H9 (cell line): ENCODE measurements at regions not wholly inside any gene's neighbourhood (a gene's known extent, or its start where the extent isn't known, plus 50 kb on each side); places are given as distances from the start of the nearest gene placed in this dataset.

Experiments
- DNase-seq: peaks from one replicate; pipeline ENCODE4 v3.0.0-alpha.2; 2017
- H2AFZ ChIP-seq: one replicate; pipeline ENCODE4 v1.6.1; 2013; ENCODE audit warnings: mild to moderate bottlenecking, low read length, control low read depth, moderate library complexity
- H2AK5ac ChIP-seq: 2 replicates; pipeline ENCODE4 v1.6.1; 2013; ENCODE audit warnings: low read length, control low read depth, mixed read lengths; ENCODE audit not compliant: insufficient read length
- H2BK120ac ChIP-seq: one replicate; pipeline ENCODE4 v1.6.1; 2013; ENCODE audit warnings: low read depth, mild to moderate bottlenecking, low read length, control low read depth, inconsistent platforms; ENCODE audit not compliant: poor library complexity, severe bottlenecking
- H2BK12ac ChIP-seq: 2 replicates; pipeline ENCODE4 v1.6.1; 2013; ENCODE audit warnings: low read length, control low read depth, mixed read lengths, low read depth; ENCODE audit not compliant: insufficient read length
- H2BK15ac ChIP-seq: 2 replicates; pipeline ENCODE4 v1.6.1; 2013; ENCODE audit warnings: low read depth, low read length, control low read depth
- H2BK20ac ChIP-seq: one replicate; pipeline ENCODE4 v1.6.1; 2013; ENCODE audit warnings: low read depth, mild to moderate bottlenecking, low read length, control low read depth, inconsistent platforms; ENCODE audit not compliant: poor library complexity, severe bottlenecking
- H2BK5ac ChIP-seq: 2 replicates; pipeline ENCODE4 v1.6.1; 2013; ENCODE audit warnings: low read length, control low read depth, mixed read lengths; ENCODE audit not compliant: insufficient read length
- H3K14ac ChIP-seq: 2 replicates; pipeline ENCODE4 v1.6.1; 2013; ENCODE audit warnings: low read length, control low read depth; ENCODE audit not compliant: insufficient read depth
- H3K18ac ChIP-seq: 2 replicates; pipeline ENCODE4 v1.6.1; 2013; ENCODE audit warnings: low read depth, mild to moderate bottlenecking, mixed read lengths, low read length, control low read depth; ENCODE audit not compliant: insufficient read length
- H3K23ac ChIP-seq: 2 replicates; pipeline ENCODE4 v1.6.1; 2013; ENCODE audit warnings: low read length, control low read depth, mixed read lengths, low read depth; ENCODE audit not compliant: insufficient read length
- H3K23me2 ChIP-seq: 2 replicates; pipeline ENCODE4 v1.6.1; 2013; ENCODE audit warnings: low read depth, mild to moderate bottlenecking, mixed read lengths, low read length, control low read depth; ENCODE audit not compliant: insufficient read length, poor library complexity, severe bottlenecking
- H3K27ac ChIP-seq: 2 replicates; pipeline ENCODE4 v1.5.1; 2013; ENCODE audit warnings: low read length, control low read depth, mixed read lengths, low read depth; ENCODE audit not compliant: insufficient read length
- H3K27me3 ChIP-seq: 2 replicates; pipeline ENCODE4 v1.6.1; 2013; ENCODE audit warnings: low read length, control low read depth, inconsistent platforms; ENCODE audit not compliant: insufficient read depth
- H3K4ac ChIP-seq: 2 replicates; pipeline ENCODE4 v1.6.1; 2013; ENCODE audit warnings: low read depth, mild to moderate bottlenecking, control low read depth, inconsistent platforms, low read length, moderate library complexity
- H3K4me1 ChIP-seq: 2 replicates; pipeline ENCODE4 v1.6.1; 2013; ENCODE audit warnings: low read length, control low read depth, inconsistent platforms; ENCODE audit not compliant: insufficient read depth
- H3K4me2 ChIP-seq: 2 replicates; pipeline ENCODE4 v1.6.1; 2013; ENCODE audit warnings: low read length, control low read depth, mixed read lengths; ENCODE audit not compliant: insufficient read length, insufficient read depth
- H3K56ac ChIP-seq: 2 replicates; pipeline ENCODE4 v1.6.1; 2013; ENCODE audit warnings: low read depth, mild to moderate bottlenecking, mixed read lengths, low read length, control low read depth; ENCODE audit not compliant: insufficient read length
- H3K79me1 ChIP-seq: 2 replicates; pipeline ENCODE4 v1.6.1; 2013; ENCODE audit warnings: low read depth, mild to moderate bottlenecking, moderate library complexity, low read length, control low read depth, inconsistent platforms; ENCODE audit not compliant: insufficient read depth, poor library complexity, severe bottlenecking
- H3K79me2 ChIP-seq: 2 replicates; pipeline ENCODE4 v1.6.1; 2013; ENCODE audit warnings: low read length, control low read depth, inconsistent platforms; ENCODE audit not compliant: insufficient read depth
- H3K9ac ChIP-seq: 2 replicates; pipeline ENCODE4 v1.6.1; 2013; ENCODE audit warnings: low read length, control low read depth, mixed read lengths; ENCODE audit not compliant: insufficient read length; ENCODE audit errors: extremely low read depth
- H3K9me3 ChIP-seq: one replicate; pipeline ENCODE4 v1.6.1; 2013; ENCODE audit warnings: low read depth, low read length, inconsistent platforms; ENCODE audit not compliant: control insufficient read depth
- H3T11ph ChIP-seq: one replicate; pipeline ENCODE4 v1.6.1; 2013; ENCODE audit warnings: mild to moderate bottlenecking, low read length, control low read depth, inconsistent platforms
- H4K20me1 ChIP-seq: one replicate; pipeline ENCODE4 v1.6.1; 2013; ENCODE audit not compliant: control insufficient read depth, insufficient read length, insufficient read depth
- H4K5ac ChIP-seq: 2 replicates; pipeline ENCODE4 v1.6.1; 2013; ENCODE audit warnings: low read depth, mild to moderate bottlenecking, mixed read lengths, low read length, control low read depth; ENCODE audit not compliant: insufficient read length
- H4K8ac ChIP-seq: replicated peaks from 2 replicates; pipeline ENCODE4 v1.6.1; 2013; ENCODE audit warnings: low read length, control low read depth, mixed read lengths, low read depth; ENCODE audit not compliant: insufficient read length
- H4K91ac ChIP-seq: 2 replicates; pipeline ENCODE4 v1.6.1; 2013; ENCODE audit warnings: low read depth, mild to moderate bottlenecking, moderate library complexity, mixed read lengths, low read length, control low read depth; ENCODE audit not compliant: insufficient read length
- H3K27ac Mint-ChIP-seq, 3 experiments: 2 replicates in 2 of 3; 3 replicates in 1 of 3; pipeline ENCODE4 v1.8.0; 2020 to 2021; ENCODE audit warnings: mixed read lengths in 3 of 3, mild to moderate bottlenecking in 1 of 3, moderate library complexity in 1 of 3
- H3K27me3 Mint-ChIP-seq: 2 replicates; pipeline ENCODE4 v1.8.0; 2021; ENCODE audit warnings: low read depth, mild to moderate bottlenecking, moderate library complexity, mixed read lengths
- H3K36me3 Mint-ChIP-seq, 3 experiments: 2 replicates in 2 of 3; 3 replicates in 1 of 3; pipeline ENCODE4 v1.8.0; 2020 to 2021; ENCODE audit warnings: low read depth in 3 of 3, mixed read lengths in 3 of 3; ENCODE audit not compliant: insufficient read depth in 1 of 3
- H3K4me1 Mint-ChIP-seq, 2 experiments: 2 replicates each; pipeline ENCODE4 v1.8.0; 2020; ENCODE audit warnings: mixed read lengths in 2 of 2
- H3K4me3 Mint-ChIP-seq, 2 experiments: 2 replicates in 1 of 2; 3 replicates in 1 of 2; pipeline ENCODE4 v1.8.0; 2020 to 2021; ENCODE audit warnings: mild to moderate bottlenecking in 2 of 2, mixed read lengths in 2 of 2, moderate library complexity in 1 of 2
- H3K9me3 Mint-ChIP-seq, 2 experiments: 2 replicates in 1 of 2; 3 replicates in 1 of 2; pipeline ENCODE4 v1.8.0; 2020; ENCODE audit warnings: mild to moderate bottlenecking in 2 of 2, mixed read lengths in 2 of 2, moderate library complexity in 1 of 2
- WGBS: extraction: QIAGEN DNeasy Blood & Tissue Kit; methylation state at CpG from one replicate; pipeline ENCODE4 v1.1.7; 2013; ENCODE audit warnings: missing lambda C conversion rate, low lambda C conversion rate, mixed read lengths; ENCODE audit not compliant: insufficient read length; ENCODE audit errors: extremely low coverage; 5-methylcytosine and 5-hydroxymethylcytosine counted together
- TF ChIP-seq, protein P1 (sequence below): fragments of 200-600 bp; sonication (generic); conservative IDR thresholded peaks from 3 replicates; pipeline ENCODE4 v1.8.0; 2021; ENCODE audit warnings: antibody characterized with exemption, mild to moderate bottlenecking

DNA sequence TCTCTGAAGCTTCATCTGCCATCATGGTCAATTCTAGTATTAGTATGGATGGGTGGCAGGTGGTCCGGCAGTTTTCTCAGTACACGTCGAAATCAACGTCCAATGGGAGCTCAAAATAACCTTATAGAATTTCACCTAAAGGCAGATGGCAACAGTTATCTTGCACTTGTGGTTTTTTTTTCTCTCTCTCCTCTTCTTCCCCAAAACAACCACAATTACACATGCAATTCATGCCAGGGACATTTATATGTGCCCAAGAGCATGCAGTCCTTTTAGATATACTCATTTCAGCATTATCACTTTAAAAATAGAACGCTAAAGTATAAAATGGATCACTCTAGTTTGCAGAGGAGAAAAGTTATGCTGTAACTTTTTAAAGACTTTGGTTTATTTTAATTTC lies 1428.9 kb upstream of the WWC1 start:
- no peak for DNase-seq
- Histone ChIP-seq H4K91ac (no peak overlapping the region), H3K14ac (no peak overlapping the region), H3T11ph (no peak overlapping the region), H2BK12ac (no peak overlapping the region), H3K23ac (no peak overlapping the region), H2BK15ac (no peak overlapping the region), H2AK5ac (no peak overlapping the region), H3K9me3 (no peaks in the 10 kb centered on the region), H3K79me2 (no peaks in the 10 kb centered on the region), H3K9ac (no peak overlapping the region), H3K27me3 (no peaks in the 10 kb centered on the region), H3K79me1 (no peaks in the 10 kb centered on the region), H3K23me2 (no peaks in the 10 kb centered on the region), H3K27ac (no peak overlapping the region), H3K56ac (no peak overlapping the region), H3K4me1 (no peaks in the 10 kb centered on the region), H2AFZ (no peak overlapping the region), H4K8ac (no peak overlapping the region), H2BK120ac (no peak overlapping the region), H4K5ac (no peak overlapping the region), H2BK5ac (no peak overlapping the region), H2BK20ac (no peak overlapping the region), H4K20me1 (no peaks in the 10 kb centered on the region), H3K4me2 (no peak overlapping the region), H3K18ac (no peak overlapping the region), H3K4ac (no peak overlapping the region)
- Mint-ChIP-seq H3K4me3 (no peak overlapping the region), H3K36me3 (no peaks in the 10 kb centered on the region), H3K27ac (no peak overlapping the region), H3K27me3 (no peaks in the 10 kb centered on the region), H3K4me1 (peaks cover 10% of the 10 kb centered on the region in 2 experiments; a peak in 3 of 4 replicates), H3K9me3 (no peaks in the 10 kb centered on the region)
- TF ChIP-seq, protein P1, sequence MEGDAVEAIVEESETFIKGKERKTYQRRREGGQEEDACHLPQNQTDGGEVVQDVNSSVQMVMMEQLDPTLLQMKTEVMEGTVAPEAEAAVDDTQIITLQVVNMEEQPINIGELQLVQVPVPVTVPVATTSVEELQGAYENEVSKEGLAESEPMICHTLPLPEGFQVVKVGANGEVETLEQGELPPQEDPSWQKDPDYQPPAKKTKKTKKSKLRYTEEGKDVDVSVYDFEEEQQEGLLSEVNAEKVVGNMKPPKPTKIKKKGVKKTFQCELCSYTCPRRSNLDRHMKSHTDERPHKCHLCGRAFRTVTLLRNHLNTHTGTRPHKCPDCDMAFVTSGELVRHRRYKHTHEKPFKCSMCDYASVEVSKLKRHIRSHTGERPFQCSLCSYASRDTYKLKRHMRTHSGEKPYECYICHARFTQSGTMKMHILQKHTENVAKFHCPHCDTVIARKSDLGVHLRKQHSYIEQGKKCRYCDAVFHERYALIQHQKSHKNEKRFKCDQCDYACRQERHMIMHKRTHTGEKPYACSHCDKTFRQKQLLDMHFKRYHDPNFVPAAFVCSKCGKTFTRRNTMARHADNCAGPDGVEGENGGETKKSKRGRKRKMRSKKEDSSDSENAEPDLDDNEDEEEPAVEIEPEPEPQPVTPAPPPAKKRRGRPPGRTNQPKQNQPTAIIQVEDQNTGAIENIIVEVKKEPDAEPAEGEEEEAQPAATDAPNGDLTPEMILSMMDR = no peak
- WGBS = no CpG with 5 or more reads among the region's 5 CpGs
